ENCODE measurements at regions not wholly inside any gene's neighbourhood (a gene's known extent, or its start where the extent isn't known, plus 50 kb on each side); places are given as distances from the start of the nearest gene placed in this dataset.

DNA sequence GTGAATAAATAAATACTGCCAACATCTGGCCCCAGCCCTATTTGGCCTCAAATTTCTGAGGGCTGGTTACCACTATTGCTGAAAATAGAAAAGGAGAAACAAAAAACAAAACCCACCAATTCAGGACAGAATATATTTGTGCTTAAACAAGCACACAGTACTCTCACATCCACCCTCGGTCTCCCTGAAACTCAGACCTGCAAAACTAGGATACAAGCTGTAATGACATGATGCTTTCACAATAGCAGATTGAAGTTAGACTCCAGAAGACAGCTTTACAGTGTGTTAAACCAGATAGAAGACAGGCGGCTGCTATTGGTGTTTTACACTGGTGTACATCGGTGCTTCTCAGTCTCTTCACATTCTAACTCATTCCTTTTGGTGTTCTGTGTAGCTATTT, 214.9 kb upstream of the DMRT1 start:
- no peak for TF ChIP-seq MXI1 (IDR thresholded peaks at IDR 0.05; ENCODE audit: low read depth, low read length)
- no peak for TF ChIP-seq USF2 (IDR thresholded peaks at IDR 0.05; ENCODE audit: borderline replicate concordance, low read depth, low read length)
- no peak for TF ChIP-seq EP300 (IDR thresholded peaks at IDR 0.05; ENCODE audit: borderline replicate concordance in 1 of 2, low read depth in 1 of 2, low read length in 1 of 2)
- TF ChIP-seq TAF1 (IDR thresholded peaks at IDR 0.05; ENCODE audit: borderline replicate concordance, low read depth, low read length) = no peak
- TF ChIP-seq TCF12 (IDR thresholded peaks at IDR 0.05) = no peak
- Histone ChIP-seq H4K20me1 (ENCODE audit: insufficient read depth) (no peaks in the 10 kb centered on the region), H3K4me1 (ENCODE audit: control insufficient read depth in 1 of 2, insufficient read depth in 2 of 2, low read depth in 1 of 2, low read length in 1 of 2) (no peaks in the 10 kb centered on the region), H3K9ac (no peak overlapping the region), H3K79me2 (ENCODE audit: insufficient read depth) (no peaks in the 10 kb centered on the region), H3K9me3 (no peaks in the 10 kb centered on the region), H3K9me2 (no peaks in the 10 kb centered on the region), H2AFZ (ENCODE audit: low read depth) (no peak overlapping the region), H3K27ac (ENCODE audit: low read depth in 2 of 2, low read length in 1 of 2) (no peak overlapping the region), H3F3A (replicated peaks; ENCODE audit: insufficient read depth) (no peaks in the 10 kb centered on the region), H3K27me3 (ENCODE audit: insufficient read depth) (peaks cover 74% of the 10 kb centered on the region), H3K4me3 (ENCODE audit: low read depth in 2 of 2, low read length in 1 of 2) (no peak overlapping the region), H3K4me2 (no peak overlapping the region), H3K36me3 (replicated peaks in 1 of 2; ENCODE audit: control insufficient read depth in 1 of 2, insufficient read depth in 2 of 2, low read length in 1 of 2) (no peaks in the 10 kb centered on the region)
- no peak for DNase-seq
- ChIA-PET CTCF (no interaction called here), POLR2A (no interaction called here)
- WGBS (ENCODE audit: low lambda C conversion rate) = 18% methylated on average over 3 of the region's 3 CpGs

DNA sequence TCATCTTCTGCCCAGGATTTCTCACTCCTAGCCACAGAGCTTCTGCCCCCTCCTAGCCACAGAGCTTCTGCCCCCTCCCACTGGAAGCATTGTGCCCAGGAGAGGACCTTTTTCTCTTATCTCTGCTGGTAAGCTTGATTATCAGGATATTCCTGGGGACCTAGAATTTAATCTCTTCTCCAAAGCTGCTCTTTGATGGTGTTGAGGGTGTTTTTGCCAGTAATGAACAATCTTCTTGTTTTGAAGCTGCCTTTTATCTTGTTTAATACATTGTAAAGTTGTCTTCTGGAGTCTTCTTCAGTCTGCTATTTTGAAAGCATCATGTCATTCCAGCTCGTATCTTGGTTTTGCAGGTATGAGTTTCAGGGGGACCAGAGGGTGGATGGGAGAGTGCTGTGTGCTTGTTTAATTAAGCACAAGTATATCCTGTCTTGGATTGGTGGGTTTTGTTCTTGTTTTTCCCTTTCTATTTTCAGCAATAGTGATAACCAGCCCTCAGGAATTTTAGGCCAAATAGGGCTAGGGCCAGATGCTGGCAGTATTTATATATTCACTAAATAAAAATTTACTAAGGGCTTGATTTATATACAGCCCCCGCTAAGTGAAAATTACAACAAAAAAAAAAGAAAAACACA, 214.0 kb upstream of the DMRT1 start:
- H3K79me2 ChIP-seq (ENCODE audit: insufficient read depth) = no peaks in the 10 kb centered on the region
- no peak overlapping the region for H3K9ac ChIP-seq
- H3F3A ChIP-seq (replicated peaks; ENCODE audit: insufficient read depth) = no peaks in the 10 kb centered on the region
- no peaks in the 10 kb centered on the region for H3K9me3 ChIP-seq
- H3K36me3 ChIP-seq (replicated peaks in 1 of 2; ENCODE audit: control insufficient read depth in 1 of 2, insufficient read depth in 2 of 2, low read length in 1 of 2) = no peaks in the 10 kb centered on the region
- H3K4me1 ChIP-seq (ENCODE audit: control insufficient read depth in 1 of 2, insufficient read depth in 2 of 2, low read depth in 1 of 2, low read length in 1 of 2) = no peaks in the 10 kb centered on the region
- H3K4me2 ChIP-seq = no peak overlapping the region
- no peak for TF ChIP-seq NFIC (IDR thresholded peaks at IDR 0.05; ENCODE audit: borderline replicate concordance)
- TF ChIP-seq NRF1 (IDR thresholded peaks at IDR 0.05; ENCODE audit: low read depth, low read length) = no peak
- TF ChIP-seq EZH2phosphoT487 (IDR thresholded peaks at IDR 0.05; ENCODE audit: borderline replicate concordance, low read depth) = no peak
- no peaks in the 10 kb centered on the region for H3K9me2 ChIP-seq
- H2AFZ ChIP-seq (ENCODE audit: low read depth) = no peak overlapping the region
- H3K27ac ChIP-seq (ENCODE audit: low read depth in 2 of 2, low read length in 1 of 2) = no peak overlapping the region
- ChIA-PET CTCF (interaction anchor here (1.1 kb wide), 1 partner anchor 15 kb away, joined by 3 read pairs; no protein-coding TSS in a partner anchor), POLR2A (no interaction called here)
- 13% methylated on average over 2 of the region's 2 CpGs for WGBS (ENCODE audit: low lambda C conversion rate)
- peaks cover 71% of the 10 kb centered on the region for H3K27me3 ChIP-seq (ENCODE audit: insufficient read depth)
- no peaks in the 10 kb centered on the region for H4K20me1 ChIP-seq (ENCODE audit: insufficient read depth)
- no peak overlapping the region for H3K4me3 ChIP-seq (ENCODE audit: low read depth in 2 of 2, low read length in 1 of 2)
- no peak for DNase-seq

DNA sequence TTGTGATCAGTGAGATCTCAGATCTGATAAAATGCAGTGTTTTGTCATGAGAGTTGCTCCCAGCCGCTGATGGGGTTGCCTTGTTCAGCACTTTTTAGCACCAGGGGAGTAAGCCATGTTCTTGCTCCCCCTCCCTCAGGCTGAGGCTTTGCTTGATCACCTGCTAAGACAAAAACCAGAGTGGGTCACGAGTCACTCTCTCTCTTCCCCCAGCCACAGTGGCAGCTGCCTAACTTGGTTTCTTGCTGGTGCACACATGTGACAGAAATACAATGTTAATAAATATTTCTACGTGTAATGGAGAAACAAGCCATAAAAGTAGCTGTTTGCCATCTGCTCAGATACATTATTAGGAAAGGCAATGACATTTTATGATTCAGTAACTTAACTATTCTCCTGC, 212.4 kb upstream of the DMRT1 start:
- no peaks in the 10 kb centered on the region for H4K20me1 ChIP-seq (ENCODE audit: insufficient read depth)
- WGBS (ENCODE audit: low lambda C conversion rate) = 19% methylated on average over 3 of the region's 3 CpGs
- H3K79me2 ChIP-seq (ENCODE audit: insufficient read depth) = no peaks in the 10 kb centered on the region
- H3K27me3 ChIP-seq (ENCODE audit: insufficient read depth) = peaks cover 75% of the 10 kb centered on the region
- no peak overlapping the region for H3K27ac ChIP-seq (ENCODE audit: low read depth in 2 of 2, low read length in 1 of 2)
- no peak overlapping the region for H2AFZ ChIP-seq (ENCODE audit: low read depth)
- no peaks in the 10 kb centered on the region for H3K4me1 ChIP-seq (ENCODE audit: control insufficient read depth in 1 of 2, insufficient read depth in 2 of 2, low read depth in 1 of 2, low read length in 1 of 2)
- TF ChIP-seq SIN3A (IDR thresholded peaks at IDR 0.05; ENCODE audit: borderline replicate concordance, low read depth, low read length) (no peak), RCOR1 (IDR thresholded peaks at IDR 0.05; ENCODE audit: low read length) (no peak)
- no peaks in the 10 kb centered on the region for H3K9me3 ChIP-seq
- no peak overlapping the region for H3K4me3 ChIP-seq (ENCODE audit: low read depth in 2 of 2, low read length in 1 of 2)
- no peaks in the 10 kb centered on the region for H3F3A ChIP-seq (replicated peaks; ENCODE audit: insufficient read depth)
- ChIA-PET CTCF (no interaction called here), POLR2A (no interaction called here)
- no peak overlapping the region for H3K4me2 ChIP-seq
- H3K36me3 ChIP-seq (replicated peaks in 1 of 2; ENCODE audit: control insufficient read depth in 1 of 2, insufficient read depth in 2 of 2, low read length in 1 of 2) = no peaks in the 10 kb centered on the region
- DNase-seq = no peak
- H3K9me2 ChIP-seq = no peaks in the 10 kb centered on the region
- no peak overlapping the region for H3K9ac ChIP-seq

Data from SK-N-SH (cell line).